Choroid plexus epithelial cell (primary cell): ENCODE measurements at regions not wholly inside any gene's neighbourhood (a gene's known extent, or its start where the extent isn't known, plus 50 kb on each side); places are given as distances from the start of the nearest gene placed in this dataset.
A peak's percentile ranks its signal among the peaks of the same experiment; 100 is the strongest.
"Not testable (repeated sequence)": the region's sequence is repeated elsewhere in the genome, so short reads cannot be mapped to it uniquely, and the experiment has no call there.

Experiments
- DNase-seq: peaks from one replicate; pipeline ENCODE4 v3.0.0-alpha.2; 2010; ENCODE audit warnings: low read depth
- H3K4me3 ChIP-seq: 2 replicates; pipeline ENCODE4 v1.5.1; 2011; ENCODE audit warnings: low read depth, mild to moderate bottlenecking, control low read depth, low read length, moderate library complexity
- CTCF ChIP-seq: conservative IDR thresholded peaks from 2 replicates; pipeline ENCODE4 v1.5.1; 2011; ENCODE audit warnings: low read depth, mild to moderate bottlenecking, control low read depth, inconsistent platforms, low read length, moderate library complexity

- TF ChIP-seq CTCF = no peak
- no peak overlapping the region for H3K4me3 ChIP-seq
- no peak for DNase-seq
Measured at GRCh38 chr3:188010478-188010877, 143.5 kb upstream of the LPP start.

GRCh38 chr3:188019727-188020126 lies 134.2 kb upstream of the LPP start:
- TF ChIP-seq CTCF = no peak
- DNase-seq = no peak
- H3K4me3 ChIP-seq = no peak overlapping the region

DNA sequence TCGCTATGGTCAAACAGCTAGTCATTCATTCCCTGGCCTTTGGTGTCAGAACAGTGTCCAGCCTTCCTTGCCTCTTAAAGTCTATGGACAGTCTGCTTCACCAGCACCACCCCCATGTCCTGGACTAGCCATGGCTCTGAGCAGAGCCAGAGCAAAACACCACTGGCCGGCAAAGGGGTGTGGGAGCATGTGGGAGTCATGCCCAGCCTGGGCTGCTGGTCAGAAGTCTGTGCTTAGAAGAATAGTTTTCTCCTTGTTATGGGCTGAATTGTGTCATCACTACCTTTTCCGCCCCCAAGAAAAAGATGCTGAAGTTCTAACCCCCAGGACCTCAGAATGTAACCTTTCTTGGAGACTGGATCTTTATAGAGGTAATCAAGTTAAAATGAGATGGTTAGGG lies 132.9 kb upstream of the LPP start:
- H3K4me3 ChIP-seq = no peak overlapping the region
- DNase-seq = peak; percentile 41
- TF ChIP-seq CTCF = no peak

GRCh38 chr3:188021502-188022040 lies 132.4 kb upstream of the LPP start:
- no peak overlapping the region for H3K4me3 ChIP-seq
- no peak for TF ChIP-seq CTCF
- DNase-seq = peak; percentile 91

- DNase-seq, H3K4me3 ChIP-seq: not testable (repeated sequence)
Measured at GRCh38 chr3:188022902-188023301, 131.1 kb upstream of the LPP start.

DNA sequence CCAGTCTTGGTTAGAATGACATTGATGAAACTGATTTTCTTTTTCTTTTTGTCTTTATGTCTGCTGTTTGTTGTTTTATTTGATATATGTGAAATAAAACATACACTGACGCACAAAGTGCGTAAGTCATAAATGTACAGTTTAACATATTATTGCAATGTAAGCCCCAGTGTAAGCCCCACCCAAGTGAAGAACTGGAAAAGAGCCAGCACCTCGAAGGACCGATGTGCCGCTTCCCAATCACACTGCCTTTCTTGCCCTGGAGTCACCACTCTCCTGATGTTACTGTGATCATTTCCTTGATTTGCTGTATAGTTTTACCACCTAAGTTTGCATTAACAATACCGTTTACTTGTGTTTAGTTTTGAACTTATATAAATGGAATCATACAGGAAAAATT lies 128.4 kb upstream of the LPP start:
- no peak overlapping the region for H3K4me3 ChIP-seq
- no peak for DNase-seq

GRCh38 chr3:188026191-188026968 lies 127.6 kb upstream of the LPP start:
- H3K4me3 ChIP-seq = no peak overlapping the region
- DNase-seq = no peak
- TF ChIP-seq CTCF = no peak

More for the DNA sequence above, 128.4 kb upstream of the LPP start:
- no peak for TF ChIP-seq CTCF
